ENCODE measurements at regions not wholly inside any gene's neighbourhood (a gene's known extent, or its start where the extent isn't known, plus 50 kb on each side); places are given as distances from the start of the nearest gene placed in this dataset.

DNA sequence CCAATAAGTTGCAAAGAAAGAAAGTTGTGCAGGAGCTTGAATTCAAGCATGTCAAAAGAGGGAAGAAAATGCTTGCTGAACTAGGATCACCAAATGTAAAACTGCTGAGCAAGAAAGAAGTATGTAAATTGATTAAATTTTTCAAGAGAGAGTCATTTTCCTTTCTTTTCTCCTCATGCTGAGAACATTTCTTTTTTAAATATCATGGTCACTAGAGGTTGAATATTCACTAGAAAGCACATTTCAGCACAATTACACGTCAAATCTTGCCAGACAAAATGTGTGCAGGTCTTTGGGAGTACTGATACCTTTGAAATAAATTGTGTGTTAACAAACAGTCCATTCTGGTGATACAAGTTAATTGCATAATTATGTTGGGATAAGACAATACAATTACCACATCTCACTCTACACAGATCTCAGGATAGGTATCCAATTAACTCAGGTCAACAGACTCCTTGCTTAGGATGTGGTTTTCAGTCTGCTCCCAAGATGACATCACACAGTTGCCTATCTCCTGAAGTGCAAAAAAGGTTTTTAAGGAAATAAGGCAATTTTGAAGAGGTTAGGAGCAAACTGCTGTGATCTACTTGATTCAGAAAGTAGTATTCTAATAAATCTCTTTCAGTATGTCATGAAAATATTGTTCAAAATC, 862.2 kb downstream of the RPS29 start:
- Histone ChIP-seq H3K4me1 (ENCODE audit: control insufficient read depth, insufficient read depth, low read length) (no peaks in the 10 kb centered on the region), H3K4me3 (ENCODE audit: low read depth, low read length) (no peak overlapping the region), H3K36me3 (ENCODE audit: control insufficient read depth in 2 of 2, insufficient read depth in 1 of 2, low read length in 2 of 2) (no peaks in the 10 kb centered on the region), H3K27ac (ENCODE audit: extremely low read depth, low read depth, low read length) (no peak overlapping the region), H3K9me3 (ENCODE audit: control insufficient read depth, insufficient read depth, low read depth, low read length) (no peaks in the 10 kb centered on the region)
- ChIA-PET POLR2A (no interaction called here), CTCF (no interaction called here)
- TF ChIP-seq GLI4 (tag by site-specific recombination; IDR thresholded peaks at IDR 0.05) (no peak), ZNF324 (tag by site-specific recombination; IDR thresholded peaks at IDR 0.05) (no peak), ZNF175 (tag by site-specific recombination; IDR thresholded peaks at IDR 0.05) (no peak), ZNF571 (tag by site-specific recombination; IDR thresholded peaks at IDR 0.05) (no peak), ZNF184 (tag by site-specific recombination; IDR thresholded peaks at IDR 0.05) (no peak), ZSCAN16 (tag by site-specific recombination; IDR thresholded peaks at IDR 0.05) (no peak), MEIS1 (CRISPR knock-in tag; IDR thresholded peaks at IDR 0.05; ENCODE audit: borderline replicate concordance) (no peak), ZNF555 (tag by site-specific recombination; conservative IDR thresholded peaks at IDR 0.05) (no peak), ZNF76 (tag by site-specific recombination; IDR thresholded peaks at IDR 0.05; ENCODE audit: borderline replicate concordance, low read depth) (no peak)
- TF ChIP-seq, protein P1, sequence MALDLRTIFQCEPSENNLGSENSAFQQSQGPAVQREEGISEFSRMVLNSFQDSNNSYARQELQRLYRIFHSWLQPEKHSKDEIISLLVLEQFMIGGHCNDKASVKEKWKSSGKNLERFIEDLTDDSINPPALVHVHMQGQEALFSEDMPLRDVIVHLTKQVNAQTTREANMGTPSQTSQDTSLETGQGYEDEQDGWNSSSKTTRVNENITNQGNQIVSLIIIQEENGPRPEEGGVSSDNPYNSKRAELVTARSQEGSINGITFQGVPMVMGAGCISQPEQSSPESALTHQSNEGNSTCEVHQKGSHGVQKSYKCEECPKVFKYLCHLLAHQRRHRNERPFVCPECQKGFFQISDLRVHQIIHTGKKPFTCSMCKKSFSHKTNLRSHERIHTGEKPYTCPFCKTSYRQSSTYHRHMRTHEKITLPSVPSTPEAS (tag by site-specific recombination; IDR thresholded peaks at IDR 0.05), result no peak

DNA sequence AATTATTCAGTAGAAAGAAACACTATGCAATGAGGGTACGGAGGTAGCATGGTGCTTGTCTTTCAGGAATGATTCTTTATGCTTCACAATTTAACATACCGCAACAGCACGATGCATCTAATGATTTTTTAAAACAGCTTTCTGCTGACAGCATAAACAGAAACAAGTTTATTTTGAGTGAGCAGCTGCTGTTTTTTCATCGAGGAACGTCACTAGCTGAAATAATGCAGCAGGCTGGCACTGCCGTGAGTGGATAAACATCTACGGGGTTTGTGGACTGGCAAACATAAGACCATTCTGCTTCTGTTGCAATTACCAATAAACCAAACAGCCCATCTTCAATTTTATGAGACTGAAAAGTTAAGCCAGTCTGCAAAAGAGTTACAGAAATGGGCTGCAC, 871.8 kb downstream of the RPS29 start:
- ChIA-PET POLR2A (no interaction called here), CTCF (no interaction called here)
- Histone ChIP-seq H3K36me3 (ENCODE audit: control insufficient read depth in 2 of 2, insufficient read depth in 1 of 2, low read length in 2 of 2) (no peaks in the 10 kb centered on the region), H3K4me3 (ENCODE audit: low read depth, low read length) (no peak overlapping the region), H3K27ac (ENCODE audit: extremely low read depth, low read depth, low read length) (no peak overlapping the region), H3K9me3 (ENCODE audit: control insufficient read depth, insufficient read depth, low read depth, low read length) (no peaks in the 10 kb centered on the region), H3K4me1 (ENCODE audit: control insufficient read depth, insufficient read depth, low read length) (no peaks in the 10 kb centered on the region)
- TF ChIP-seq KLF9 (tag by site-specific recombination; IDR thresholded peaks at IDR 0.05; ENCODE audit: low read depth), result no peak
- no peak for TF ChIP-seq ZNF302 (tag by site-specific recombination; IDR thresholded peaks at IDR 0.05; ENCODE audit: low read depth)
- TF ChIP-seq, protein P1 (tag by site-specific recombination; IDR thresholded peaks at IDR 0.05), result no peak
- TF ChIP-seq, protein P2, sequence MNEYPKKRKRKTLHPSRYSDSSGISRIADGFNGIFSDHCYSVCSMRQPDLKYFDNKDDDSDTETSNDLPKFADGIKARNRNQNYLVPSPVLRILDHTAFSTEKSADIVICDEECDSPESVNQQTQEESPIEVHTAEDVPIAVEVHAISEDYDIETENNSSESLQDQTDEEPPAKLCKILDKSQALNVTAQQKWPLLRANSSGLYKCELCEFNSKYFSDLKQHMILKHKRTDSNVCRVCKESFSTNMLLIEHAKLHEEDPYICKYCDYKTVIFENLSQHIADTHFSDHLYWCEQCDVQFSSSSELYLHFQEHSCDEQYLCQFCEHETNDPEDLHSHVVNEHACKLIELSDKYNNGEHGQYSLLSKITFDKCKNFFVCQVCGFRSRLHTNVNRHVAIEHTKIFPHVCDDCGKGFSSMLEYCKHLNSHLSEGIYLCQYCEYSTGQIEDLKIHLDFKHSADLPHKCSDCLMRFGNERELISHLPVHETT (tag by site-specific recombination; IDR thresholded peaks at IDR 0.05), result no peak

DNA sequence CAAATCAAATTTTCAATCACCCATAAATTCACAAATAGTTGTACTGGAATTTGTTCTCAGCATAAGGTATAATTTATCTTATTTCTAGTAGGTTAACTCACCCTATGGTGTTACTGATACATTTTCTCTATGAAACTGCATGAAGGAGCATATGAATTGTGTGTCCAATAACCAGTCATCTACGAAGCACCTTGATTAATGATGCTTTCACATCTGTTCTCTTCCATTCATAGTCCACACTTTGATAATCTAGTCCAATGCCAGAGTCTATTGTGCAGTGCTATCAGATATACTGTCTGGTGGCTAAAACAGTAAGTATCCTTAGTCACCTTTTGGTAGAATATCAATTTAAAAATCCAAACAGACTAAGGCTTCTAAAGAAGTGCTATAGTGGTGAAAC, 876.0 kb downstream of the RPS29 start:
- Histone ChIP-seq H3K27ac (ENCODE audit: extremely low read depth, low read depth, low read length) (no peak overlapping the region), H3K9me3 (ENCODE audit: control insufficient read depth, insufficient read depth, low read depth, low read length) (no peaks in the 10 kb centered on the region), H3K36me3 (ENCODE audit: control insufficient read depth in 2 of 2, insufficient read depth in 1 of 2, low read length in 2 of 2) (no peaks in the 10 kb centered on the region), H3K4me3 (ENCODE audit: low read depth, low read length) (no peak overlapping the region), H3K4me1 (ENCODE audit: control insufficient read depth, insufficient read depth, low read length) (no peaks in the 10 kb centered on the region)
- no peak for TF ChIP-seq ZNF121 (tag by site-specific recombination; IDR thresholded peaks at IDR 0.05)
- TF ChIP-seq ZBTB1 (tag by site-specific recombination; IDR thresholded peaks at IDR 0.05), result no peak
- TF ChIP-seq ZNF146 (tag by site-specific recombination; IDR thresholded peaks at IDR 0.05), result no peak
- no peak for TF ChIP-seq SCRT2 (tag by site-specific recombination; IDR thresholded peaks at IDR 0.05)
- no peak for TF ChIP-seq ZNF2 (tag by site-specific recombination; IDR thresholded peaks at IDR 0.05)
- no peak for TF ChIP-seq SALL2 (tag by site-specific recombination; IDR thresholded peaks at IDR 0.05; ENCODE audit: borderline replicate concordance)
- TF ChIP-seq KLF7 (tag by site-specific recombination; IDR thresholded peaks at IDR 0.05; ENCODE audit: borderline replicate concordance), result no peak
- no peak for TF ChIP-seq ZNF658 (tag by site-specific recombination; IDR thresholded peaks at IDR 0.05)
- TF ChIP-seq ZNF549 (tag by site-specific recombination; IDR thresholded peaks at IDR 0.05), result no peak
- ChIA-PET POLR2A (no interaction called here), CTCF (no interaction called here)
